Esophagus muscularis mucosa (tissue), 4 donors: ENCODE measurements at regions not wholly inside any gene's neighbourhood (a gene's known extent, or its start where the extent isn't known, plus 50 kb on each side); places are given as distances from the start of the nearest gene placed in this dataset.

ENCODE experiments used
- DNase-seq: peaks from one replicate; pipeline ENCODE4 v3.0.0-alpha.2; 2017; ENCODE audit errors: extremely low spot score
- H3K27ac ChIP-seq, 4 donors: fragments of 200-600 bp; sonication (generic); replicated peaks in 1 of 4; 1 replicate in 3 of 4; 2 replicates in 1 of 4; pipeline ENCODE4 v1.5.1; 2016 to 2019; ENCODE audit warnings: mild to moderate bottlenecking in 1 of 4
- H3K27me3 ChIP-seq, 4 donors: fragments of 200-600 bp; sonication (generic); one replicate each; pipeline versions ENCODE4 v1.5.1 to v1.6.0; 2016 to 2019
- H3K36me3 ChIP-seq, 4 donors: fragments of 200-600 bp; sonication (generic); one replicate each; pipeline ENCODE4 v1.5.1; 2016 to 2019
- H3K4me1 ChIP-seq, 4 donors: fragments of 200-600 bp; sonication (generic); one replicate each; pipeline ENCODE4 v1.5.1; 2016 to 2019
- H3K4me3 ChIP-seq, 4 donors: fragments of 200-600 bp; sonication (generic); 1 replicate in 2 of 4; 2 replicates in 2 of 4; pipeline ENCODE4 v1.5.1; 2016 to 2019; ENCODE audit warnings: mild to moderate bottlenecking in 4 of 4, moderate library complexity in 1 of 4
- H3K9me3 ChIP-seq, 4 donors: fragments of 200-600 bp; sonication (generic); 1 replicate in 3 of 4; 2 replicates in 1 of 4; pipeline ENCODE4 v1.5.1; 2016 to 2019
- EP300 ChIP-seq: sonication (generic); formaldehyde crosslinking; IDR thresholded peaks from one replicate; pipeline ENCODE4 v1.6.1; 2017; ENCODE audit warnings: antibody characterized with exemption
- POLR2A ChIP-seq: fragments of 450-650 bp; IDR thresholded peaks from one replicate; pipeline ENCODE4 v1.6.1; 2017; ENCODE audit warnings: antibody characterized with exemption, moderate library complexity, mild to moderate bottlenecking, low read depth
- POLR2AphosphoS5 ChIP-seq, 2 donors: sonication (generic); formaldehyde crosslinking; IDR thresholded peaks; one replicate each; pipeline ENCODE4 v1.6.1; 2017; ENCODE audit warnings: antibody characterized with exemption in 2 of 2
- WGBS: methylation state at CpG from one replicate; pipeline ENCODE4 v1.1.5; 2018; 5-methylcytosine and 5-hydroxymethylcytosine counted together
- intact Hi-C: fragments of 100-400 bp; cut with DNase I; formaldehyde crosslinking; loops from one replicate; pipeline ENCODE4 v1.15.1; 2023
- TF ChIP-seq, protein P1 (sequence below), 3 experiments: fragments of 200-600 bp in 2 of 3; fragments of 450-650 bp in 1 of 3; sonication (generic) in 2 of 3; IDR thresholded peaks; one replicate each; pipeline ENCODE4 v1.5.1; 2017 to 2019; ENCODE audit warnings: antibody characterized with exemption in 3 of 3, mild to moderate bottlenecking in 2 of 3, moderate library complexity in 1 of 3

GRCh38 chr1:168469690-168470089 is 74.1 kb downstream of the XCL2 start:
- Histone ChIP-seq H3K9me3 (no peaks in the 10 kb centered on the region), H3K4me3 (no peak overlapping the region), H3K27me3 (no peaks in the 10 kb centered on the region), H3K4me1 (peaks cover 34 to 58% (median 55%) of the 10 kb centered on the region in 4 donors), H3K36me3 (no peaks in the 10 kb centered on the region), H3K27ac (peak overlapping the region; percentile 12 to 45 (median 26))
- DNase-seq: no peak
- intact Hi-C loops: no loop called here
- 24% methylated on average over 6 of the region's 6 CpGs for WGBS
- TF ChIP-seq POLR2AphosphoS5 (IDR thresholded peaks at IDR 0.05): peak; percentile 42 to 48
- no peak for TF ChIP-seq EP300

DNA sequence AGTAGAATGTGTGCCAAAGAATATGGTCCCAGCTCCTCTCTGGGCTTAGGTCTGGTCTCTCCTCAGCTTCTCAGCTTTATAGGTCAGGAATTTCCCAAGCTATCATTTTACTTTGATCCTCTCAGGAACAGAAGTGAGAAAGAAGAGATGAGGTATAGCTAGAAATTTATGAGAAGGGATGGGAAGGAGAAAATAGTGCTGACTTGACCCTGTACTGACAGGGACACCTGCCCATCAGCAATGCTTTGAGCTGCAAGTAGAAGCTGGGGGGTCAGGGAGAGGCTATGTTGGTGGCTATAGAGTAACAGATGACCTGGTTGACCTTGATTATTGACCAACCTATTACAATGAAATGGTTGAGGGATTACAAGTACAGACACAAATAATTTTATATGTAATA is 75.0 kb downstream of the XCL2 start:
- no peaks in the 10 kb centered on the region for H3K9me3 ChIP-seq
- H3K27me3 ChIP-seq: no peaks in the 10 kb centered on the region
- H3K36me3 ChIP-seq: no peaks in the 10 kb centered on the region
- peak overlapping the region; percentile 12 to 70 (median 28) for H3K27ac ChIP-seq
- DNase-seq: no peak
- H3K4me3 ChIP-seq: no peak overlapping the region
- no peak for TF ChIP-seq POLR2A
- TF ChIP-seq, protein P1, sequence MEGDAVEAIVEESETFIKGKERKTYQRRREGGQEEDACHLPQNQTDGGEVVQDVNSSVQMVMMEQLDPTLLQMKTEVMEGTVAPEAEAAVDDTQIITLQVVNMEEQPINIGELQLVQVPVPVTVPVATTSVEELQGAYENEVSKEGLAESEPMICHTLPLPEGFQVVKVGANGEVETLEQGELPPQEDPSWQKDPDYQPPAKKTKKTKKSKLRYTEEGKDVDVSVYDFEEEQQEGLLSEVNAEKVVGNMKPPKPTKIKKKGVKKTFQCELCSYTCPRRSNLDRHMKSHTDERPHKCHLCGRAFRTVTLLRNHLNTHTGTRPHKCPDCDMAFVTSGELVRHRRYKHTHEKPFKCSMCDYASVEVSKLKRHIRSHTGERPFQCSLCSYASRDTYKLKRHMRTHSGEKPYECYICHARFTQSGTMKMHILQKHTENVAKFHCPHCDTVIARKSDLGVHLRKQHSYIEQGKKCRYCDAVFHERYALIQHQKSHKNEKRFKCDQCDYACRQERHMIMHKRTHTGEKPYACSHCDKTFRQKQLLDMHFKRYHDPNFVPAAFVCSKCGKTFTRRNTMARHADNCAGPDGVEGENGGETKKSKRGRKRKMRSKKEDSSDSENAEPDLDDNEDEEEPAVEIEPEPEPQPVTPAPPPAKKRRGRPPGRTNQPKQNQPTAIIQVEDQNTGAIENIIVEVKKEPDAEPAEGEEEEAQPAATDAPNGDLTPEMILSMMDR (IDR thresholded peaks at IDR 0.05): no peak
- no peak for TF ChIP-seq POLR2AphosphoS5 (IDR thresholded peaks at IDR 0.05)
- TF ChIP-seq EP300: no peak
- peaks cover 34 to 58% (median 55%) of the 10 kb centered on the region in 4 donors for H3K4me1 ChIP-seq
- intact Hi-C loops: no loop called here

DNA sequence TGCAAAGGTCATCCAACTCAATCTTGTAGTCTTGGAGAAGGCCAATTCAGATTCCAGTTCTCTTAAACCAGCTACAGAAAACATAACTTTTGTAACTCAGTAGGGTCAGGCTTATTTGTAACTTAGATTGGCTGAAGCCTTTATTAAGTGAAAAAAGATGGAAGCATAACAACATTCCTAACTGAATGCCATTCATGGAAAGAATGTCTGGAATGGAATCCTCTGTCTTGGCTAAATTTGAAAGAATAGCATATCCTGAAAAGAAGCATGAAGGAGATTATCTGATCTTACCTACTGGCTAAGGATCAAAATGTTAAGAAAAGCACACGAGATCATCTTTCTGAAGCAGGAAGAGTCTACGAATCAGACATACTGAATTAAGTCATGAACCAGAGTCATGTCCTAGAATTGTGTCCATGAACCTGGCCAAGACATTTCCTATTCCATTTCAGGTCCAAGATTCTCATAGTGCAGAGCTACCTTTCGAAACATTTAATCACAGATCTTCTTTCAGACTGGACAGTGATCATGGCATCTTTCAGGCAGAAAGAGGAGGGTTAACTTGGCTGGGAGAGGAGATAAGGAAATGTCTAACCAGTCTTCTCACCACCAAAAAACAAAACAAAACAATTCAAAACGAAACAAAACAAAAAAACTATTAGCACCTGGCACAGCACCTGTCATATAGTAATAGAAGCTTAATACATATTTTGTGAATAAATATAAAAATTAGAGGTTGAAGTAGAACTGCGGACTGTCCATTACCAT is 75.6 kb downstream of the XCL2 start:
- Histone ChIP-seq H3K36me3 (no peaks in the 10 kb centered on the region), H3K4me1 (peaks cover 34 to 58% (median 55%) of the 10 kb centered on the region in 4 donors), H3K27ac (peak overlapping the region; percentile 28 to 70 (median 32)), H3K4me3 (no peak overlapping the region), H3K9me3 (no peaks in the 10 kb centered on the region), H3K27me3 (no peaks in the 10 kb centered on the region)
- intact Hi-C loops: no loop called here
- WGBS: 69% methylated on average over 5 of the region's 5 CpGs
- TF ChIP-seq POLR2AphosphoS5 (IDR thresholded peaks at IDR 0.05): no peak
- no peak for TF ChIP-seq EP300
- no peak for TF ChIP-seq POLR2A
- TF ChIP-seq, protein P1 (IDR thresholded peaks at IDR 0.05): no peak
- DNase-seq: no peak

GRCh38 chr1:168467452-168467851 is 76.3 kb downstream of the XCL2 start:
- no peak for TF ChIP-seq POLR2AphosphoS5 (IDR thresholded peaks at IDR 0.05)
- TF ChIP-seq EP300: no peak
- TF ChIP-seq, protein P1 (IDR thresholded peaks at IDR 0.05): no peak
- no peak for TF ChIP-seq POLR2A
- WGBS: 67% methylated on average over 3 of the region's 3 CpGs
- DNase-seq: no peak
- no peaks in the 10 kb centered on the region for H3K27me3 ChIP-seq
- H3K4me1 ChIP-seq: peaks cover 34 to 58% (median 55%) of the 10 kb centered on the region in 4 donors
- H3K36me3 ChIP-seq: no peaks in the 10 kb centered on the region
- no peaks in the 10 kb centered on the region for H3K9me3 ChIP-seq
- intact Hi-C loops: no loop called here
- H3K4me3 ChIP-seq: no peak overlapping the region
- H3K27ac ChIP-seq: peak overlapping the region in 3 of 4 donors; percentile 29 to 70 (median 35)

DNA sequence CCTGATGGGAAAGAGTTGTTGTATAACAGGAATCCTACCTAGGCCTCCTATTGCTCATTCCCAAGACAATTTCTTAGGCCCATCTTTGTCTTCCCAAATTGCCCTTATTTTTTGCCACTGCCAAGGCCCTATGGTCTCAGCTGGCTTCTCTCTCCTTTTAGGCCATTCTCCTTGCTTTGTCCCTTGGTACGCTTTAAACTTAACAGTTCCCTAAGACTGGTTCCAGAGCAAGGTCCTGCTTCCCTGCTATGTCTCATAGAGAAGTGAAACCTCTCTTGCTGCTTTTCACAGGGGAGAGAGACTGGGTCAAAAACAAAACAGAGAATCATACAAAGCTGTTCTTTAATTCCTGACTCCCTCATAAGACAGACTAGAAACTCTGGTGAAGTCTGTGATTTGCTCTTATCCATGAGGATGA is 77.1 kb downstream of the XCL2 start:
- WGBS: 91% methylated on average over 1 of the region's 1 CpG
- intact Hi-C loops: no loop called here
- H3K4me1 ChIP-seq: peaks cover 34 to 58% (median 55%) of the 10 kb centered on the region in 4 donors

More for the DNA sequence above, 77.1 kb downstream of the XCL2 start:
- Histone ChIP-seq H3K27ac (peak overlapping the region; percentile 26 to 70 (median 44)), H3K9me3 (no peaks in the 10 kb centered on the region), H3K27me3 (no peaks in the 10 kb centered on the region), H3K4me3 (no peak overlapping the region), H3K36me3 (no peaks in the 10 kb centered on the region)
- TF ChIP-seq POLR2A (no peak), EP300 (no peak), POLR2AphosphoS5 (IDR thresholded peaks at IDR 0.05) (no peak)
- TF ChIP-seq, protein P1 (IDR thresholded peaks at IDR 0.05): no peak
- no peak for DNase-seq
